CD4-positive, alpha-beta T cell (primary cell): ENCODE measurements at regions not wholly inside any gene's neighbourhood (a gene's known extent, or its start where the extent isn't known, plus 50 kb on each side); places are given as distances from the start of the nearest gene placed in this dataset.

Experiments used
- ATAC-seq: fragments of 200-7000 bp; cut with Tn5 transposase; one replicate; pipeline ENCODE4 v1.10.0; 2022; ENCODE audit warnings: mild to moderate bottlenecking; ENCODE audit not compliant: poor library complexity
- CTCF ChIA-PET: fragments of 350-600 bp; sonication (Branson Sonifier 250); formaldehyde crosslinking; loops from one replicate; lab custom pipeline; 2021; ENCODE audit warnings: antibody characterized with exemption, inconsistent platforms; lab: Charles Lee
- POLR2A ChIA-PET: fragments of 350-600 bp; sonication (Branson Sonifier 250); formaldehyde crosslinking; loops from one replicate; lab custom pipeline; 2021; ENCODE audit warnings: antibody characterized with exemption, inconsistent platforms; lab: Charles Lee
- DNase-seq, 14 experiments: peaks; one replicate each; pipeline ENCODE4 v3.0.0-alpha.2; 2013 to 2020; ENCODE audit warnings: mixed read lengths in 2 of 14
- H3K27ac ChIP-seq, 2 donors: one replicate each; pipeline versions ENCODE4 v1.5.1 to v1.7.0; 2013; ENCODE audit warnings: low read length in 2 of 2, low read depth in 1 of 2, mild to moderate bottlenecking in 1 of 2
- H3K27me3 ChIP-seq, 2 experiments: 1 replicate in 1 of 2; 2 replicates in 1 of 2; pipeline versions ENCODE4 v1.6.1 to v1.7.0; 2013; ENCODE audit warnings: low read length in 2 of 2, control low read depth in 1 of 2, mild to moderate bottlenecking in 1 of 2, moderate library complexity in 1 of 2; ENCODE audit not compliant: insufficient read depth in 2 of 2, control insufficient read depth in 1 of 2
- H3K36me3 ChIP-seq: one replicate; pipeline ENCODE4 v1.6.1; 2013; ENCODE audit warnings: low read length, control low read depth; ENCODE audit not compliant: insufficient read depth
- H3K4me1 ChIP-seq: one replicate; pipeline ENCODE4 v1.6.1; 2013; ENCODE audit warnings: low read length, control low read depth; ENCODE audit not compliant: insufficient read depth
- H3K4me3 ChIP-seq: one replicate; pipeline ENCODE4 v1.5.1; 2013; ENCODE audit warnings: mild to moderate bottlenecking, low read length, moderate library complexity
- H3K9me3 ChIP-seq, 2 experiments: 1 replicate in 1 of 2; 2 replicates in 1 of 2; pipeline versions ENCODE4 v1.6.1 to v1.7.0; 2013; ENCODE audit warnings: low read length in 2 of 2, mild to moderate bottlenecking in 2 of 2, control low read depth in 1 of 2, moderate library complexity in 1 of 2; ENCODE audit not compliant: control insufficient read depth in 1 of 2, insufficient read depth in 1 of 2
- H3K27ac Mint-ChIP-seq: one replicate; pipeline ENCODE4 v1.8.0; 2020; ENCODE audit warnings: mixed read lengths
- H3K27me3 Mint-ChIP-seq: one replicate; pipeline ENCODE4 v1.8.0; 2021; ENCODE audit warnings: mixed read lengths
- H3K36me3 Mint-ChIP-seq: one replicate; pipeline ENCODE4 v1.8.0; 2021; ENCODE audit warnings: low read depth, mixed read lengths
- H3K4me1 Mint-ChIP-seq: one replicate; pipeline ENCODE4 v1.8.0; 2021; ENCODE audit warnings: low read depth, mixed read lengths
- H3K4me3 Mint-ChIP-seq: one replicate; pipeline ENCODE4 v1.8.0; 2020; ENCODE audit warnings: mild to moderate bottlenecking, mixed read lengths
- H3K9me3 Mint-ChIP-seq: one replicate; pipeline ENCODE4 v1.8.0; 2020; ENCODE audit warnings: mixed read lengths
- CTCF ChIP-seq: fragments of 200-600 bp; IDR thresholded peaks from one replicate; pipeline ENCODE4 v1.8.0; 2022; ENCODE audit warnings: antibody characterized with exemption, mild to moderate bottlenecking
- intact Hi-C, 2 experiments: fragments of 100-400 bp; cut with DNase I in 1 of 2; cut with micrococcal nuclease in 1 of 2; formaldehyde crosslinking; loops; one replicate each; pipeline versions ENCODE4 v1.15.1 to v1.9.0; 2023 to 2025; cut with DNase I, micrococcal nuclease

GRCh38 chr12:25757037-25757665 is 201.3 kb upstream of the RASSF8 start:
- H3K9me3 Mint-ChIP-seq = no peaks in the 10 kb centered on the region
- no peaks in the 10 kb centered on the region for H3K4me1 ChIP-seq
- H3K27ac ChIP-seq = no peak overlapping the region
- ChIA-PET POLR2A (no interaction called here), CTCF (interaction anchor here (0.7 kb wide), 1 partner anchor 9 kb away, joined by 3 read pairs; no protein-coding TSS in a partner anchor)
- H3K27ac Mint-ChIP-seq = no peak overlapping the region
- H3K9me3 ChIP-seq = no peaks in the 10 kb centered on the region
- H3K36me3 Mint-ChIP-seq = no peaks in the 10 kb centered on the region
- no peak for TF ChIP-seq CTCF
- no peaks in the 10 kb centered on the region for H3K36me3 ChIP-seq
- H3K4me3 ChIP-seq = no peak overlapping the region
- DNase-seq = no peak
- H3K27me3 Mint-ChIP-seq = no peaks in the 10 kb centered on the region
- ATAC-seq = no peak
- intact Hi-C loops = no loop called here
- no peaks in the 10 kb centered on the region for H3K27me3 ChIP-seq
- H3K4me3 Mint-ChIP-seq = no peak overlapping the region
- no peaks in the 10 kb centered on the region for H3K4me1 Mint-ChIP-seq

- intact Hi-C loops = no loop called here
- Mint-ChIP-seq H3K4me1 (no peaks in the 10 kb centered on the region), H3K9me3 (no peaks in the 10 kb centered on the region), H3K27ac (no peak overlapping the region), H3K36me3 (no peaks in the 10 kb centered on the region), H3K4me3 (no peak overlapping the region), H3K27me3 (no peaks in the 10 kb centered on the region)
- Histone ChIP-seq H3K27me3 (no peaks in the 10 kb centered on the region), H3K4me1 (no peaks in the 10 kb centered on the region), H3K36me3 (no peaks in the 10 kb centered on the region), H3K4me3 (no peak overlapping the region), H3K9me3 (no peaks in the 10 kb centered on the region), H3K27ac (no peak overlapping the region)
- ChIA-PET POLR2A (no interaction called here), CTCF (no interaction called here)
- no peak for DNase-seq
- ATAC-seq = no peak
- TF ChIP-seq CTCF = no peak
Observed at GRCh38 chr12:25759752-25760151, 198.7 kb upstream of the RASSF8 start.

GRCh38 chr12:25761356-25761755 is 197.1 kb upstream of the RASSF8 start:
- H3K27me3 ChIP-seq = no peaks in the 10 kb centered on the region
- ChIA-PET CTCF (no interaction called here), POLR2A (no interaction called here)
- no peak overlapping the region for H3K4me3 ChIP-seq
- no peaks in the 10 kb centered on the region for H3K4me1 Mint-ChIP-seq
- ATAC-seq (no peak), DNase-seq (no peak)
- no peaks in the 10 kb centered on the region for H3K27me3 Mint-ChIP-seq
- no peak overlapping the region for H3K27ac Mint-ChIP-seq
- H3K36me3 ChIP-seq = no peaks in the 10 kb centered on the region
- H3K4me1 ChIP-seq = no peaks in the 10 kb centered on the region
- no peaks in the 10 kb centered on the region for H3K9me3 Mint-ChIP-seq
- no peaks in the 10 kb centered on the region for H3K9me3 ChIP-seq
- intact Hi-C loops = no loop called here
- no peak overlapping the region for H3K27ac ChIP-seq
- no peak overlapping the region for H3K4me3 Mint-ChIP-seq
- H3K36me3 Mint-ChIP-seq = no peaks in the 10 kb centered on the region
- no peak for TF ChIP-seq CTCF
